Lung (tissue), 11 donors: ENCODE measurements at regions not wholly inside any gene's neighbourhood (a gene's known extent, or its start where the extent isn't known, plus 50 kb on each side); places are given as distances from the start of the nearest gene placed in this dataset.

Source experiments
- ATAC-seq: fragments of 200-7000 bp; cut with Tn5 transposase; one replicate; pipeline ENCODE4 v1.9.1; 2020; ENCODE audit warnings: moderate number of reproducible peaks; ENCODE audit not compliant: insufficient read depth, low FRiP score
- DNase-seq, 3 donors: peaks; one replicate each; pipeline ENCODE4 v3.0.0-alpha.2; 2013 to 2017
- H3K27ac ChIP-seq, 2 donors: one replicate each; pipeline ENCODE4 v1.5.1; 2013; ENCODE audit warnings: mild to moderate bottlenecking in 2 of 2, moderate library complexity in 2 of 2, control low read depth in 1 of 2, inconsistent platforms in 1 of 2, low read depth in 1 of 2, low read length in 1 of 2
- H3K27me3 ChIP-seq, 3 donors: one replicate each; pipeline ENCODE4 v1.5.1; 2013; ENCODE audit warnings: low read length in 2 of 3; ENCODE audit not compliant: control insufficient read depth in 3 of 3, insufficient read depth in 3 of 3
- H3K36me3 ChIP-seq, 4 donors: one replicate each; pipeline ENCODE4 v1.5.1; 2013; ENCODE audit warnings: low read length in 4 of 4, mild to moderate bottlenecking in 1 of 4, moderate library complexity in 1 of 4; ENCODE audit not compliant: control insufficient read depth in 4 of 4, insufficient read depth in 4 of 4
- H3K4me1 ChIP-seq, 5 donors: one replicate each; pipeline ENCODE4 v1.5.1; 2013; ENCODE audit warnings: low read length in 5 of 5, mild to moderate bottlenecking in 2 of 5, moderate library complexity in 1 of 5; ENCODE audit not compliant: control insufficient read depth in 5 of 5, insufficient read depth in 5 of 5
- H3K4me3 ChIP-seq: one replicate; pipeline ENCODE4 v1.5.1; 2013; ENCODE audit warnings: mild to moderate bottlenecking, control low read depth, moderate library complexity
- H3K9ac ChIP-seq, 2 donors: one replicate each; pipeline ENCODE4 v1.5.1; 2013; ENCODE audit warnings: low read length in 2 of 2, control low read depth in 1 of 2; ENCODE audit not compliant: insufficient read depth in 1 of 2
- H3K9me3 ChIP-seq, 4 donors: one replicate each; pipeline ENCODE4 v1.5.1; 2013; ENCODE audit warnings: low read length in 3 of 4, mild to moderate bottlenecking in 1 of 4, moderate library complexity in 1 of 4; ENCODE audit not compliant: control insufficient read depth in 4 of 4, insufficient read depth in 3 of 4
- WGBS, 2 donors: extraction: QIAGEN DNeasy Blood & Tissue Kit; methylation state at CpG; one replicate each; pipeline ENCODE4 v1.1.7; 2013; 5-methylcytosine and 5-hydroxymethylcytosine counted together
- TF ChIP-seq, protein P1 (sequence below): IDR thresholded peaks from 2 replicates; pipeline ENCODE4 v1.5.1; 2012; ENCODE audit warnings: mild to moderate bottlenecking; ENCODE audit errors: control extremely low read depth, extremely low read depth
- donor health status: control.
- donor health status: control.
- donor health status: Bipolar disorder and iron deficiency.
- donor health status: healthy.
- donor health status: DM: yes; HTN: yes; CAD: no.

DNA sequence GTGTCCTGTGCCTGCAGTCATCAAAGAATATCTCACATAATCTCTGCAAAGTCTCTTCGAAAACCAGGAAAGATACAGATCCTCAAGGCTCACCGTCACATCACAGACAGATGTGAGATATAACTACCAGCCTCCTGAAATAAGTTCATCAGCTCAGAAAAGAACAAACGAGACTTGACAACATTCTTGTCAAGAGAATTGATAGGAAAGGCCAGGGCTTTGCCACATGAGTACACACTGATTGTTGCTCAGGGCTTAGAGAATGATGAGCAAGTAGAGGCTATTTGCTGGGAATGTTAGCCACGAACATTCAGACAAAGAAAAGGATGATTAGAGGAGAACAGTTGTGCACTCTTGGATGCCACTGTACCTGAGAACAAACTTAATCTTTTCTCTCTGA is 535.1 kb downstream of the ELAVL2 start:
- H3K36me3 ChIP-seq = no peaks in the 10 kb centered on the region
- H3K9ac ChIP-seq = no peak overlapping the region
- DNase-seq (no peak), ATAC-seq (no peak)
- no peaks in the 10 kb centered on the region for H3K9me3 ChIP-seq
- no peaks in the 10 kb centered on the region for H3K27me3 ChIP-seq
- WGBS, 2 donors = 60 to 65% methylated on average over 4 of the region's 4 CpGs
- H3K4me1 ChIP-seq = no peaks in the 10 kb centered on the region
- no peak overlapping the region for H3K27ac ChIP-seq
- TF ChIP-seq, protein P1, sequence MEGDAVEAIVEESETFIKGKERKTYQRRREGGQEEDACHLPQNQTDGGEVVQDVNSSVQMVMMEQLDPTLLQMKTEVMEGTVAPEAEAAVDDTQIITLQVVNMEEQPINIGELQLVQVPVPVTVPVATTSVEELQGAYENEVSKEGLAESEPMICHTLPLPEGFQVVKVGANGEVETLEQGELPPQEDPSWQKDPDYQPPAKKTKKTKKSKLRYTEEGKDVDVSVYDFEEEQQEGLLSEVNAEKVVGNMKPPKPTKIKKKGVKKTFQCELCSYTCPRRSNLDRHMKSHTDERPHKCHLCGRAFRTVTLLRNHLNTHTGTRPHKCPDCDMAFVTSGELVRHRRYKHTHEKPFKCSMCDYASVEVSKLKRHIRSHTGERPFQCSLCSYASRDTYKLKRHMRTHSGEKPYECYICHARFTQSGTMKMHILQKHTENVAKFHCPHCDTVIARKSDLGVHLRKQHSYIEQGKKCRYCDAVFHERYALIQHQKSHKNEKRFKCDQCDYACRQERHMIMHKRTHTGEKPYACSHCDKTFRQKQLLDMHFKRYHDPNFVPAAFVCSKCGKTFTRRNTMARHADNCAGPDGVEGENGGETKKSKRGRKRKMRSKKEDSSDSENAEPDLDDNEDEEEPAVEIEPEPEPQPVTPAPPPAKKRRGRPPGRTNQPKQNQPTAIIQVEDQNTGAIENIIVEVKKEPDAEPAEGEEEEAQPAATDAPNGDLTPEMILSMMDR = no peak
- H3K4me3 ChIP-seq = no peak overlapping the region

DNA sequence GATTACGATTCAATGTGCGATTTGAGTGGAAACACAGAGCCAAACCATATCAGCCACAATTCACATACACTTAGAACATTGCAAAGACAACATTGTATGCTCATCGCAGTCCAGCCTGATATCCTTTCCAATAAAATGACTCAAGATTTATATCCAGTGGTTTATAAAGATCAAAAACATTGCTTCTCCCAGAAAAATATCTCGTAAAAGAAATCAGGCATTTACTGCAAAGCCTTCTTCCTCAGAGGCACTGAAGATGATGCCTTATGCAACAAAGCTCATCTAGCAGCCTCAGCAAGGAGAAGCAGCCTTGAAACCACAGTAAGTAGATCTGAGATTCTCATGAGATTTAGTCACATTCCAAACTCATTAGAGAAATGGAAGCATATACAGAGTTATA is 523.8 kb downstream of the ELAVL2 start:
- Histone ChIP-seq H3K27me3 (no peaks in the 10 kb centered on the region), H3K27ac (no peak overlapping the region), H3K9me3 (no peaks in the 10 kb centered on the region), H3K9ac (no peak overlapping the region), H3K36me3 (no peaks in the 10 kb centered on the region), H3K4me3 (no peak overlapping the region), H3K4me1 (no peaks in the 10 kb centered on the region)
- TF ChIP-seq, protein P1 = no peak
- ATAC-seq = no peak
- no peak for DNase-seq
- 87 to 92% methylated on average over 4 of the region's 4 CpGs for WGBS, 2 donors

DNA sequence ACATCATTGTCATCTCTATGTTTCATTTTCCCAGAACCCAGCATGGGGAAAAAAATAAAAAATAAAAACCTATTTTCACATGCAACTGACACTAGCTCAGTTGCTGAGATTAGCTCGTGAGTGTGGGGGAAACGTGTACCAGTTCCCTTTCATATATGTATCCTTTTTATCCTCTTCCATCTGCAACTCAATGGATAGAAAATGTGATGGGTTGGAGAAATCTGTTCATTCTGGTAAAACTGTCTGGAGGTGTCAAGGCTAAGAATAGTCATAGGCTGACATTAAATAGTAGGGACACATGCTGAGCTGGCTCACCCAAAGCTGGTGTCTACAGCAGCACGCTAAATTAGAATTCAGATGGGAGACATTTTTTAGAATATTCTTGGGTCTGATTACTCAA is 519.3 kb downstream of the ELAVL2 start:
- Histone ChIP-seq H3K9me3 (no peaks in the 10 kb centered on the region), H3K4me3 (no peak overlapping the region), H3K4me1 (no peaks in the 10 kb centered on the region), H3K27me3 (no peaks in the 10 kb centered on the region), H3K9ac (no peak overlapping the region), H3K36me3 (no peaks in the 10 kb centered on the region), H3K27ac (no peak overlapping the region)
- WGBS, 2 donors = 87 to 88% methylated on average over 3 of the region's 3 CpGs
- TF ChIP-seq, protein P1 = no peak
- DNase-seq = no peak
- no peak for ATAC-seq

DNA sequence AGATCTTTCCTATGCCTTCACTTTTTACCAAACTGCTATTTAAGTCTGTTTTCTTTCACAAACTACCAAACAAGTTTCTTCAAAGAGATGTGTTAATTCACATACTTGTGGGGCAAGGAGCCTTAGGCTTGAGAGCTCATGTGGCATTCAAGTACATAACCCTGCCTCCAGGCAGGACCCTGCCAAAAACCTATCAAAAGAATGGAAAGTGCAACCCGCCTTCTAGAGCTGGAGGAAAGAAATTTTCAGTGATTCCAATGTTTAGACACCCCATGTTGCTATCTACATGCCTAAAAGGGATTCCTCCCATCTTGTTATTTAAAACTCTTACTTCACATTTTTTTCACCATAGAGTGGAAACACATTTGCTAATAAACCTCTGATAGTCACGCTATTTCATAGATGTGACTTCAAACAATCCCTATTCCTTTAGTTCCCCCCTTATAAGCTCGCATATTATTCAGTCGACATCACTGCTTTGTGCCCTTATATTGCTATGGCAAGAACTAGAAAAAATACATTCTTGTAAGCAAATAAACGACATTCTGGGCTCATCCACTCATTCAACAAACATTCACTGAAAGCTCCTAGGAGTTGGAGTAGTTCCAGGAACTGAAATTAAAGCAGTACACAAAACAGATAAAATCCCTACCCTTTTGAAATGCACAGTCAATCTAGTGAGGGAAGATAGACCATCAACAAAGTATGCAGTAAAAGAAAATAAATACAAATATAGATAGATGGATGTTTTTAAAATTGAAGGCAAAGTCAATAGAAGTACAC is 518.1 kb downstream of the ELAVL2 start:
- H3K4me1 ChIP-seq = no peaks in the 10 kb centered on the region
- H3K36me3 ChIP-seq = no peaks in the 10 kb centered on the region
- no peak overlapping the region for H3K27ac ChIP-seq
- H3K27me3 ChIP-seq = no peaks in the 10 kb centered on the region
- no peak for DNase-seq
- no peak for ATAC-seq
- H3K4me3 ChIP-seq = no peak overlapping the region
- no peak overlapping the region for H3K9ac ChIP-seq
- TF ChIP-seq, protein P1 = no peak
- 74 to 84% methylated on average over 5 of the region's 5 CpGs for WGBS, 2 donors
- H3K9me3 ChIP-seq = no peaks in the 10 kb centered on the region
